Muscle of arm (tissue), 1 donor: ENCODE measurements at regions not wholly inside any gene's neighbourhood (a gene's known extent, or its start where the extent isn't known, plus 50 kb on each side); places are given as distances from the start of the nearest gene placed in this dataset.
A peak's percentile ranks its signal among the peaks of the same experiment; 100 is the strongest.

Source experiments
- DNase-seq: peaks from one replicate; pipeline ENCODE4 v3.0.0-alpha.2; 2013

DNA sequence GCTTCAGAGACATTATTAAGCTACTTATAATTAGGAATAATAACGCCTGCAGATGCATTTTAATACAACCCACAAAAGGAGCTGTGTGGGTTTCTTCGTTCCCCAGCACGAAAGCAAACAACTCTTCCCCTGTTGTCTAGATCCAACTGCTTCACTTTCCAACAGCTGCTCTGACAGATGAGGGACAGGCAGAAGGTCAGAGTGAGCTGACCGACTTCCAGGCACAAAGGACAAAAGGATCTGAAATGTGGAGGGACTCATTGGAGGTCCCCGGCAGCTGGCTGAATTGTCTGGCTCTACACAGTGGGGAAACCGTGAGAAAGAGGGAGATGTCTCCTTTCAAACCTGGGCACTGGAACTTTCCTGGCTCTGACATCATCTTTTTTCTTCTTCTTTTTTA, 79.1 kb upstream of the ALDH1B1 start:
- no peak for DNase-seq

DNA sequence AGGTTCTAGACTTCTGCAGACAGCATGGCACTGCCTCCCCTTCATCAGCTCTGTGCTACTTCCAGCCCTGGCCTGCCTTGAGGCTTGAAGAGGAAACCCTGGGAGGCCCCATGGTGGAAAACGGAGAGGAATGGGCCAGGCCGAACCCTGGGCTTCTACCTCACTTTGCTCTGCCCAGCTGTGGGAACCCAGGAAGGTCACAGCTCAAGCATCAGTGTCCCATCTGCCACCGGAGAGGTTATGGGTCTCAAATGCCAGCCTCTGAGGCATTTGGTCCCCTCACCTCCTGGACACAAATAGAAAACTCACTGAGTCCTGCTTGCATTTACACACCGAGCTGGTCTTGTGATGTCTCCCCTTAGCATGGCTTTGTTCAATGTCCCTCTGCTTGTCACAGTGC, 80.1 kb upstream of the ALDH1B1 start:
- no peak for DNase-seq

DNA sequence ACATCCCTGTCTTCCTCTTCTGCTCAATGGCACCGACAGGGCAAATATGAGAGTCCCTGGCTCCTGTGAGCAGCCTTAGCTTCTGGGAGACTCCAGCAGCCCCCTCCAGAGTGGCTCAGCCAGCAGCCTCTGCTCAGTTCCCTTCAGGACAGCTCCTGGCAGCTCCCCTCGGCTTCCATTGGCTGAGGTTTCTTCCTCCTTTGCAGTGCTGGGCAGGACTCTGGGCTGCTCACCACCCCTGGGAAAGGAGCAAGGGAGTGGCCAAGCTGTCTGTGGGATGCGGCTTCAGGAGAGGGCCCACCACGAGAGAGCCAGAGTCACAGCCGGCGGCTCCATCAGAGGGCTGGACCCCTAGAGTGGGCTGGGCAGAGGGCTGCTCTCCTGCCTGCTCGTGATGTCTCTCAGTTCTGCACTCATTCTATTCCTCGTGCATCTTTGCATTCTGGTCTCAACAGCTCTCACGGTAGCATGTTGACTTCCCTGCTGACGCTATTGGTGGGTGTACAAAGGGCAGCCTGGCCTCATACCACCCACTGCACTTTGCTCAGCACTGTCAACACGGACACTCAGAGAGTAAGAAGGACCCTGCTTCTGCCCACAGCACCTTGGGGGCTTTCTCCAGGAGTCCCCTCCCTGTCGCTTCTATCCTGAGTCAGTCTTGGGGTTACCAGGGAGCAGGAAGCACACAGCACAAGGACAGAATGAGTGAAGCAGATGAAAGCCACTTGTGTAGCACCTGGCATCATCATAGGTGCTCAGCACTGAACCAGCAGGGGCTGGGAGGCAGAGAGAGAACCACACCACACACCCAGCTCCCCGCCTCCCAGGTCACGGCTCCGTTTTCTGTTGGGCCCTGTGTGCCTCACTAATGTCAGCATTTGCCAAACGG, 80.9 kb upstream of the ALDH1B1 start:
- no peak for DNase-seq

DNA sequence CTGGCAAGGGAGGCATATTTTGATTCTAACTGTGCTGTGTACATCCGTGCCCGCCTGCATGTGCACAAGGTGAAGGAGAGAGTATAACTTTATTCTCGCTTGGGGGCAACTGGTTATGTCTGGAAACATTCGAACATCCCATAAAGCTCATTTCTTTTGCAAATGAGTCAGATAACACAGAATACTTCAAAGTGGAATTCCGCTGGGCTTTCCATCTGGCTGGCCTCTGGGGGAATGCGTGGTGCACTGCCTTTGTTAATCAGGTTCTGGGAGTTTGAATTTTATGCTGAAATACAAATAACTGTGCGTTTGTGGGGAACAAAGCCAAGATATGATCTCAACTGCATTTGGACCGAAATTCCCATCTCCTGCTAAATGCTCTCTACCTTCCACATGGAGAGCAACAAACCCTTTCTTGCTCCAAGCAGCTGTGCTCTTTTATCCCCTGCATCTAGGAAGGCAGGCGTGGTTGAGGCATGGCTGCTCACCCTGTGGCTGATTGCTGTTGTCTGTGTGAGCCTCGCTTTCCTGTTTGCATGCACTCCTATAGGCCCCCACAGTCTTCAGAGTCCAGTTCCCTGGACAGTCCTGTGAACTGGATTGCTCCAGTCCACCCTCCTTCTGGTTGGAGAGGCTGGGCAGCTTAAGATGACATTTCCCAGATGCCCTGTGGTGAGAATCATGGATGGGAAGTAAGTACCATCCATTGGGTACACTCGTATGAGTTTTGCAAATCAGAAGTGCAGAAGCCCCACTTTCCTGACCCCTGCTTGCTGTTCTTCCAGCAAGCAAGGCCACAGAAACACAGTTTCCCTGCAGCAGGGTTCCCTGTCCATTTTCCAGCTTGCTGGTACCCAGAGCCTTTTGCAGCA, 82.9 kb upstream of the ALDH1B1 start:
- peak; percentile 69 for DNase-seq

DNA sequence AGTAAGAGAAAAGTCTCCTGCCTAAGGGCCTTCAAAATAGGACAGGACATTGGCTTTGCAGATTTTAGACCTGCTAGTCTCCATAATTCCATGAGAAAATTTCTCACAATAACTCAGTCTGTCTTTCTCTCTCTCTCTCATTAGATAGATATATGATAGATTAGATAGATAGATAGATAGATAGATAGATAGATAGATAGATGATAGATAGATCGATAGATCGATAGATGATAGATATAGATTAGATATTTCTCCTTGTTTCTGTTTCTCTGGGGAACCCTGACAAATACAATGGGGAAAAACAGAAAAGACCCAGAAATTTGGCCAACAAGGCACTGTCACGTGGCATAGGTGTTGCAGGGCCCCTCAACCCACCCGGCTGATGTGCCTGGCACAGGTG, 84.4 kb upstream of the ALDH1B1 start:
- no peak for DNase-seq

DNA sequence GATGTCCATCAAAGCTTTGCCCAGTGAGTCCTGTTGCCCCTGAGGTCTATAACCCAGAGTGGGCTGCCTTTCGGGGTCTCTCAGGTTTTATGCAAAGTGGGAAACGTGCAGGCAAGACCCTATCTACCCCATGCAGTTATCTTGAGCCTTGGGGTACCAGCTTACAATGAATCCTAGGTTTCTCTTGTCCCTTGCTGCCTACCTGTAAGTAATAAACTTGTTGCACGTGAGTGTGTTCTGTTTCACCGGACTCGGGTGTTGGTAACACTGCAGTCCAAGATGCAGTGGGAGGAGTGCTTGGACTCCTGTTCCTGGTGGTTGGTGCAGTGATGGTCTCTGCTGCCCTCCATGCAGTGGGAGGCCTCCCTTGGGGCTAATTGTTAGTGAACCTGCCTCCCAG, 85.6 kb upstream of the ALDH1B1 start:
- no peak for DNase-seq

DNA sequence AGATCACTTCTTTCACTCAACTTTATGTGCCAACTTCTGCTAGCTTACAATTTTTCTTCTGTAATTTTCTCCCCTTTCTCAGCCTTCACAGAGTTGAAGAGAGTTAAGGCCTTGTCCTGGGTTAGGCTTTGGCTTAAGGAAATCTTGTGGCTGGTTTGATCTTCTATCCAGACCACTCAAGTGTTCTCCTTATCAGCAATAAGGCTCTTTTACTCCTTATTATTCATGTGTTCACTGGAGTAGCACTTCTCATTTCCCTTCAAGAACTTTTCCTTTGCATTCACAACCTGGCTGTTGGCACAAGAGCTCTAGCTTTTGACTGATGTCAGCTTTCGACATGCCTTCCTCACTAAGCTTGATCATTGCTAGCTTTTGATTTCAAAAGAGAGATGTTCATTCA, 86.9 kb upstream of the ALDH1B1 start:
- no peak for DNase-seq

DNA sequence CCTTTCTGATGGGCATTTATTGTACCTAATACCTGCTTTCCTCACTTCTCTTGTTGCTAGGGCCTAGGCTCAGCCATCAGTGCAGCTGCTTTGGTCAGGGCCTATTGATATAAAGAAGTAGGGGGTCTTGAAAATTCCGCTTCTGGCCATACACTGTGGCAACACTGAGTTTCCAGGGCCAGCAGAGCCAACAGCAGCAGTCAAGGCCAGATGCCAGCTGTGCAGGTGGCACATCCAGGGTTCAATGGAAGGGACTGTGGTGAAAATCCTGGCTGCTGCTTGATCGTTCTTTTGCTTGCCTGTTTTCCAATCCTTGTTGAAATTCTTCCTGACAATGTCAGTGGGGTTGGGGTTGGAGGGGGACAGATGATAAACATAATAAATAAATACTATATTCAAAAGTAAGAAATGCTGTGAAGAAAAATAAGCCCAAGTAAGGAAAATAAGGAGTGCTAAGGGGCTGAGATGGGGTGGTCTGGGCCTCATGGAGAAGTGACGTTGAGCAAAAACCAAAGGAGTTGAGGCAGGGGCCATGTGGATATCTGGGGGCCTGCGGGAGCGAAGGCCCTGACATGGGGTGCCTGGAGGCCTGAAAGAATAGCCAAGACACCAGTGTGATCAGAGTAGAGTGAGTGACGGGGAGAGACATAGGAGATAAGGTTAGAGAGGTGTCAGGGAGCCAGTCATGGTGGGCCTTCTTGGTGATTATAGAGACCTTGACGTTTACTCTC, 91.0 kb upstream of the ALDH1B1 start:
- no peak for DNase-seq

DNA sequence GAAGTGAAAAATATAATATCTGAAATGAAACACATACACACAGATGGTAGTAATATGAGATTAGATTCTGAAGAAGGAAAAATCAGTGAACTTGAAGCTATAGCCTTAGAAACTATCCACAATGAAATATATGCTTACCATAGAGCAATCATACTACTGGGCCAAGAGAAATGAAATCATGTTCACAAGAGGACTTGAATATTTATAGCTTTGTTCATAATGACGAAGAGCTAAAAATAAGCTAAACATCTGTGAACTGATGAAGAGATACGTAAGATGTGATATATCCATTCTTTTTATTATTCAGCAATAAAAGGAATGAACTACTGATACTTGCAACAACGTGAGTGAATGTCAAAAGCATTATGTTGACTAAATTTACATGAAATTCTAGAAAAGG, 92.6 kb upstream of the ALDH1B1 start:
- no peak for DNase-seq

DNA sequence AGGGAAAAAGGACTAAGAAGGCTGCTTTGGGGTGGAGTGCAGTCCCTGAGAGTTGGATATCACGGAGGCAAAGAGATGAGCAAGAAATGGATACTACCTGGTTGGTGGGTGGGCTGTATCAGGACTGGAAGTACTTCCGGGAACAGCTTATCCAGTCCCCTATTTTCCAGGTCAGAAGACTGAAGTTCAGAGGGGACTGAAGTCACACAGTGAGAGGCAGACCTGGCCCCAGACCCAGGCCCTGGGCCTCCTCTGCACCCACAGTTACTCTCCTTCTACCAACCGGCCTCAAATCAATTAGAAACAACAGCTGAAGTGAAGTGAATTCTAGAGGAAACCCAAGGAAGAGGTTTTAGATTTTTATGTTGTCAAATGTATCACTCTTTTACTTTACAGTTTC, 93.6 kb upstream of the ALDH1B1 start:
- DNase-seq = no peak

DNA sequence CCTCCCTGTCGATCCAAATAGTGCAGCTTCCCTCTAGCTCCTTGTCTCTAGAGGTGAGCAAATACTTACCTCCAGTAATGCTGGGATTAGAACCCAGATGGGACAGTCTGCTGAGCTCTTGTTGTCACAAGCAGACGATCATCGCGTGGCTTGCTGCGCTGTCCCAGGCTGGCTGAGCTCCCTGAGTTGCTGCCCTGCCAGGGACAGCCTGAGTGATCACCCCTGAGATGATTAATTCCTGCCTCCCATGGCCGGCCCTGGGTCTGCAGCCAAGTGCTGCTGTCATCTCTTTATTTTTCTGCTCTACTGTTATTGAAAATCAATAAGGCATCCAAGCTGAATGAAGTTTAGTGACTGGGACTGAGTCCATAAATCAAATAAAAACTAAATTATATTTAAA, 94.0 kb upstream of the ALDH1B1 start:
- DNase-seq = no peak

DNA sequence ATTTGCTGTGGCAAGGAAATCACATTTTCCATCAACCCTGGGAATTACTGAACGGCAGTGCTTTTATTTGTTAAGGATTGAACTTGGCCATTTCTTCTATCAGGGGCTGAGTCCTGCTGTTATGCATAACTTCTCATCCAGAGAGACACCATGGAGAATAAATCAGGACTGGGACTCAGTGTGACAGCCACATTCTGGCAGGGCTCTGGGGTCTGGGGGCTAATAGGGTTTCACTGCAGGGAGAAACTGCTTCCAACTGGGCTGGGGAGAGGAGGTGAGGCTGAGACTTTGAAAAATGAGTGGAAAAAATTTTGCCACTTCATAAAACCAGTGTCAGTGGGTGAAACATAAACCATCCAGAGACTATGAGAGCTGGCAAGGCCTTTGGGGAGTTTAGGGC, 95.7 kb upstream of the ALDH1B1 start:
- DNase-seq = no peak

DNA sequence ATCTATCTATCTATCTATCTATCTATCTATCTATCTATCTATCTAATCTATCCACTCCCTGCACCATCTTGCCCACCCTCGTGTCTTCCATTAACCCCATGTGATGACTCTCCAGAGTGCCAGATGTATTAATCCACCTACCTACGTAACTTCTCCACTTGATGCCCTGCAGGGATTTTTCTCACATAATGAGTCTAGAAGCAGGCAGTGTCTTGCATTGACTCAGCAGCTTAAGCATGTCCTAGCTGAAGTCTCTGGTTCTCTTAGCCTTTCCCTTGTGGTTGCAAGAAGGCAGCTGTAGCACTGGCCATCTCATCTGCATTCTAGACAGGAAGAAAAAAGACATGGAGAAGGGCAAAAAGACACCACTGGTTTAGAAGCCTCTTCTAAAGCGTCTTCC, 96.7 kb upstream of the ALDH1B1 start:
- DNase-seq = no peak

DNA sequence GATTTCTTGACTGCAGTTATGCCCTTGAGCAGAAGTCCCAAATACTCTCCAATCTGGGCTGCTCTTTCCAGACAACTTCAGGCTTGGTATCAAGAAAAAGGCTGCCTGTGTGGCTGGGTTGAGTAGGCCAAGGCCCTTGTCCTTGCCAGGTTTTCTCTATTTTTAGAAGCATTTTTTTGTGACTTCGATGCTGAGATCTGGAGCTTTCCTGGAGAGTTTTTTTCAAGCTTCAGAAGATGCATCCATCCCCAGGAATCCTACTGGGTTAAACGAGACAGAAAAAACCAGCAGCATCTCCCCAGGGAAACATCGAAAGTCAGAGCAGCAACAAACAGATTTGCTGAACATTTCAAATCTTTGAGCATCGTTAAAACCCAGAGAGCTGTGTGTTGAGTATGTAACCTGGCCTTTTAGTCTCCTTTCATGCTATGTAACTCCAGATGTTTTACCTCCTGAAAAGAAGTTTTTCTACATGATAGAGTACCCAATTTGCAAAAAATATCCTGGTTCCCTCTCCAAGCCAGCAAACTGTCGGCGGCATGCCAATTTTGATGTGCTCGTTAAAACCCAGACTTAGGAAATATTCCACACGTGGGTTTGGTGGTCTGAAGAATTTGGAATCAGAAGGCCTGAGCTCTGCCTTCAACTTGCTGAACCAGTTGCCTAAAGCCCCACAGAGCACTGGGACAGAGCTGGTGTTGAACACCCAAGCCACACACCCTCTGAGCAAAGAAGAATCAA, 98.1 kb upstream of the ALDH1B1 start:
- DNase-seq = no peak

DNA sequence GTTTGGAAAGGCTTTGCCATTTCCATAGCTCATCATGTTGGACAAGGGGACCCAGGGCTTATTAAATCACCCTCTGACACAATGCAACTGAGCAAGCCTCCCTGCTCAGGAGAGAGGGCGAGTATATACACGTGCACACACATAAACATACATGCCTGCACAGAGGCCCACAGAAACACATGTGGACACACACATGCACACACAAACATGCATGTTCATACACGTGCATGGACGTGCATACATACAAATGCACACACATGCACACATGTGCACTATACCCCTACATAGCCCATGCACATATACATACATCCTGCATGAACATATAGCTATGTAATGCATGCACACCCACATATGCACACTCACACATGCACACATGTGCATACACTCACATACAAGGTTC, 99.5 kb upstream of the ALDH1B1 start:
- no peak for DNase-seq

DNA sequence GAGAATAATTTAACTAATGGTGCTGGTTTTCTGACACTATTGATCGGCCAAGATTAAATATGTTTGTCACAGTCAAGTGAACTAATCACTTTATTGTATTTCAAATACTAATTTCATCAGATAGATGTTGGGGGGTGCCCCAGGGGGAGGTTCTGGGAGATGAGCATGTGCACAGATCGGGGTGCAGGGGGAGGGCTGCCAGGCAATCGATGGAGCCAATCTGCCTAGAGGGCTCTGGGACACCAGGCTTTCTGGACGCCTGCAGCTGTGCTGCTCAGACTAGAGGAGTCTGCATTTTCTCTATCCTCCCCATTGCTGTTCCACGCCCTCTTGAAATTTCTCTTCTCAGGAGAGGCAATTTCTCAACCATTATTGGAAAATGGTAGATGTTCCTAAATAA, 100.0 kb upstream of the ALDH1B1 start:
- no peak for DNase-seq

DNA sequence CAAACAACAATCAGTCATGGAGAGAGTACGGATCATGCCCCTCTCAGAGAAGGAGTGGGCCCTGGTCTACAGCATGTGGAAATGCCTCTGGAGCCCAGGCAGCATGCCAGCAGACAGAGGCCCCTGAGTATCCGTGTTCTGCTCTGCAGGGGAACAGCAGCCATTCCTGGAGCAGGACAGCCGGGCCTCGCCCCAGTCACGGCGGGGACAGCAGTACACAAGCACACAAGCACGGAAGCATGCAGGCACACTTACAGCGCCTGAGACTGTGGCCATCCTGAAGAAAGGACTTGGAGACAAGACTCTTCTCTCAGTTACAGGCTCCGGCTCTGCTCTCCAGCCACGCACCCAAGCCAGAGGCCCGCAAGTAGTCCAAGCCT, 102.6 kb upstream of the ALDH1B1 start:
- DNase-seq = no peak

DNA sequence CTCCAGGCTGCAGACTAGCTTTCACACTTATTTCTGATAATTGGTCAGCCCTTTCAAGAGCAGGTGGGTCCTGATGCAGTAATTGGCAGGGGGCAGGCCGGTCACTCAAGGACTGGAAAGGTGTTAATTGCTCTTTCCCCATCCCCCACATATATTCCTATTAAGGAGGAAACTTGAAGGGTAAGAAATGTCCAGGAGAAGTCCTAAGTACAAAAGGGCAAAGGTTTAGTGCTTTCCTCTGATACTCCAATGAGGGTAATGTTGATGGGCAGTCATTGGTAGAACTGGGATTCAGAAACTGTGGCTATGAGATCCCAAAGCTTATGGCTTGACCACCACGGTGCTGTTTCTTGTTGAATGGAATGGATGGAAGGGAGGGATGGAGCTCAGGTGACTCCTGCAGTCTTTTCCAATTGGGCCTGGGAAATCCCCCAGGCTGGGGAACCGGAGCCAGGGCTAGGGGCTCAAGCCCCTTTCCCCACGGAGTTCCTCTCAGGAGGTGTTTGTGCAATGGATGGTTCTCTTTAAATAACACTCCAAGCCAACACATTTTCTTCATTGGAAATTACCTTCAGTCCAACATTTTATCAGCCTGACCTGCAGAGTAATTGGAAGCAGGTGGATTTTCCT, 103.2 kb upstream of the ALDH1B1 start:
- DNase-seq = no peak

DNA sequence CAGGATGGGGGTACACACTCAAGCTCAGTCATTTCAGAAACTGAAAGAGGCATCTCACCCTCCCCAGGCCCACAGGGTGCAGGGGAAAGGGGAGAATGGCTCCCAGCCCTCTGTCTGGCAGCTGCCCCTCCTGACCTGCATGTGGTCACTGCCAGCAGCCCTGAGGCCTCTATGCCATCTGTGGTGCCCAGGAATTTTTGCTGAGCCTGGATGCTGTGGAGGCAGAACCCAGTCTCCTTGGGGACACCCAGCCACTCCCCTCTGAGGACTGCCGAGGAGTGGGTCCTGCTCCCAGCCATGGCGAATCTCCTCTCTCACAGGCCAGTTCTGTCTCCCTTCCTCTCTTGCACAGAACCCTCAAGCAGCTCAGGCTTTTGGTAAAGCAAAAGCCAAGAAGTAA, 104.0 kb upstream of the ALDH1B1 start:
- no peak for DNase-seq

DNA sequence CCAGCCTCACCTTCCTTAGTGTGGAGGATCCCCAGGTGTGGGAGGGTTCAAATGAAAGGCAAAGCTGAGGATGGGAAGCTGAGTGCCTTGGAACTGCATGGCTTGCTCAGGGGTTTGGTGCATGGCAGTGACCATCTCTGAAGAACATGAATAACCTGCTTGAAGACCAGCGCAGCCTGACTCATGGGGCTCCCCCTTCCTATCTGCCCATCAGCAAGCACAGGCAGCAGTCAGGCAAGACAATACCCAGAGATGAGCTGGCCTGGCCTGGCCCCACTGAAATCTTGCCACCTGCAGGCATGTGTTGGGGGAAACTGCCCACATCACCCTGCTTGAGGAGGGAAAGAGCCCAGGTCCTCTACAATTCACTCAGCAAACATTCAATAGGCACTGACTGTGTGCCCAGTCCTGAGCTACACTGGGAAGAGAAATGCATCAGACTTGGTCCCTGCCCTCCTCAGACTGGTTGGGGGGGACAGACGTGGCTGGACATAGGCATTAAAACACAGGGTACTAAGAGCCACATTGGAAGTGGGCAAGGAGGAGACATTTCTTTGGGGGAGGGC, 105.0 kb upstream of the ALDH1B1 start:
- no peak for DNase-seq

DNA sequence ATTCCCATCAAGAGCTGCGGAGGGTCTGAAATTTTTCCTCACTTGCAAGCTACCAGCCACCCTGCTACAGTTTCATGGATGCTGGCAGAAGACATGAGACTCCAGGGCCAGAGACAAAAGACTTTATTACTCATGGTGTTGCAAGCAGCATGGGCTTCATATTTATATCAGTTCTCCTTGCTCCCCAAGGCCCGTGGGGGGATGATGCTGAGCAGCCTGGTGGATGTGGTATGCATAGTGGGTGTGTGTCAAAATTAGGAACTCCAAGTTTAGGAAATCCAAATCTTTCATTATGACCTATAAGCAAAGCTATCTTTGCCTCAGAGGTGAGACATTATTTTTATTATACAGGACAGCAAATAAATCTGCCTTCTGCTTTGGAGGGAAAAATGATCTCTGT, 105.7 kb upstream of the ALDH1B1 start:
- DNase-seq = no peak
